MG63 (cell line): ENCODE measurements at regions not wholly inside any gene's neighbourhood (a gene's known extent, or its start where the extent isn't known, plus 50 kb on each side); places are given as distances from the start of the nearest gene placed in this dataset.
"Not testable (repeated sequence)": the region's sequence is repeated elsewhere in the genome, so short reads cannot be mapped to it uniquely, and the experiment has no call there.

Experiments
- DNase-seq: peaks from one replicate; pipeline ENCODE4 v3.0.0-alpha.2; 2020
- H3K27me3 ChIP-seq: fragments of 250-450 bp; sonication (Bioruptor Pico); 2 replicates; pipeline ENCODE4 v1.5.1; 2020; ENCODE audit warnings: mild to moderate bottlenecking, moderate library complexity
- H3K36me3 ChIP-seq: fragments of 250-450 bp; sonication (Bioruptor Pico); 2 replicates; pipeline ENCODE4 v1.5.1; 2020; ENCODE audit warnings: mild to moderate bottlenecking, moderate library complexity
- H3K4me3 ChIP-seq: fragments of 250-450 bp; sonication (Bioruptor Pico); 2 replicates; pipeline ENCODE4 v1.5.1; 2020; ENCODE audit warnings: mild to moderate bottlenecking, moderate library complexity
- H3K9me3 ChIP-seq: fragments of 250-450 bp; sonication (Bioruptor Pico); 2 replicates; pipeline ENCODE4 v1.5.1; 2020; ENCODE audit warnings: mild to moderate bottlenecking, moderate library complexity

DNA sequence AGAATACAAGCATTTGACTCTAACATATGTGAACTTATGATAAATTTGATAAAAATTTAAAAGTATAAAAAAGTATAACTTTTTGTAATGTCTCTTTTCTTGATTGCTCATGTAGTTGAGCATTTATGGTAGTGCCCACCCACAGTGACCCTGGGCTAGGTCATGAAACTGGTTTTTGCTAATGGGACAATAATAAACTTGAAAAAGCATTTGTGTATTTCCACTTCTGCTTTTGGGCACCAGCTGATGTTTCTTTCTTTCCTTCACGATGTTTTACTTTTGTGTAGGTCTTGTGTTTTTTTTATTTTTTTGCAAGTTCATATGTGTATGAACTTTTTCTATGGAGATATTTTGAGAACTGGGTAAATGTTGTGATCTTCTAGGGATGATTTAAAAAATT lies 313.1 kb downstream of the CBLL2 start:
- no peak for DNase-seq
- no peak overlapping the region for H3K4me3 ChIP-seq
- H3K27me3 ChIP-seq, result no peaks in the 10 kb centered on the region
- no peaks in the 10 kb centered on the region for H3K36me3 ChIP-seq
- H3K9me3 ChIP-seq, result no peaks in the 10 kb centered on the region

DNA sequence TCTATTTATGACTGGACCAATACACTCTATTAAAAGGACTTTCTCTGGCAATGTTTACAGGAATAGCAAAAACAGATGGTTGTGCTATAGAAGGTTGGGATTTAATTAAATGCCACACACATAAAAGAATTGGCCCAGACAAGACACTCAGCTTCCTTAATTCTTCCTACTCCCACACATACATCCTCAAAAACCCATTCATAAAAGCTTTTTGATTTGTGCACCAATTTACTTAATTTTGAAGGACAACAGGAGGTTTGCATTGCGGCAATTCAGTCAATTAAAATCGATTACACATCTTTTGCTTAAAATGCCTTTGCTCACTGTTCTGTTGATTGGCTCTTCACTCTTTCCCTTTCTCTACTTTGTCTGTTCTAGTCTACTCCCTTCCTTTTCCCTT lies 317.1 kb downstream of the CBLL2 start:
- Histone ChIP-seq H3K9me3 (no peaks in the 10 kb centered on the region), H3K36me3 (no peaks in the 10 kb centered on the region), H3K27me3 (no peaks in the 10 kb centered on the region), H3K4me3 (no peak overlapping the region)
- no peak for DNase-seq

DNA sequence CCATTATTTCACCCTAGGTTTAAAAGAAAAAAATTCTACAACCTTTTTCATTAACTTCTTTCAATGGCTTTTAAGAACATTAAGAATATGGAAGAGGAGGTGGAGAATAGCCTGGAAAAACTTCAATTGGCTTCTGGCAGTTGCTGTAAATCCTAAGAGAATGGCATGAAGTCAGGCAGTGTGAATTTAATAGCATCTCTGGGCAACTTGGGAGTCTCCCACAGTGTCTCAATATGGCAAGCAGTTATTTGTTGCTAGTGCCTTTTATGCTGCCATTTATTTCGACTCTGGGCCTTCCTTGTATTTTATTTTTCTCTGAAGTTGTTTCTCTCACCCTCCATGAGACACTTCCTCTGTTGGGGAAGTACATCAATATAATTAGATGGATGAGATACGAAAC lies 322.1 kb downstream of the CBLL2 start:
- DNase-seq, result no peak
- Histone ChIP-seq H3K27me3 (no peaks in the 10 kb centered on the region), H3K9me3 (no peaks in the 10 kb centered on the region), H3K4me3 (no peak overlapping the region), H3K36me3 (no peaks in the 10 kb centered on the region)

DNA sequence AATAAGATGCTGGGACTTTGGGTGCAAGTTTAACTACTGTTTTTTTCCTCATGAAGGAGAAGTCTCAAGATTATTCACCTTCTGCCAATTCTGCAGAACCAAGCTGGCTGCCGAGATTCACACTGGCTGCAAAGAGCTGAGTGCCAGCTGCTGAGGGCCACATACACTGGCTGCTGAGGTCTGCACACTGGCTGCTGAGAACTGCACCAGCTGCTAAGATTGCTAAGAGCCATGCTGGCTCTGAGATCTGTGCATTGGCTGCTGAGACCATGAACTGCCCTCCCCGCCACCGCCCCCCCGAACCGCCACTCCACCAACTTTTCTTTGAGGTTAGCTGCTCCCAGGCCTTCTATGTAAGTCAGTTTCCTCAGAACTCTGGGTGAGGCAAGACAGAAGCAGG lies 330.3 kb downstream of the CBLL2 start:
- Histone ChIP-seq H3K9me3 (no peaks in the 10 kb centered on the region), H3K36me3 (no peaks in the 10 kb centered on the region), H3K27me3 (no peaks in the 10 kb centered on the region), H3K4me3 (no peak overlapping the region)
- DNase-seq, result no peak

DNA sequence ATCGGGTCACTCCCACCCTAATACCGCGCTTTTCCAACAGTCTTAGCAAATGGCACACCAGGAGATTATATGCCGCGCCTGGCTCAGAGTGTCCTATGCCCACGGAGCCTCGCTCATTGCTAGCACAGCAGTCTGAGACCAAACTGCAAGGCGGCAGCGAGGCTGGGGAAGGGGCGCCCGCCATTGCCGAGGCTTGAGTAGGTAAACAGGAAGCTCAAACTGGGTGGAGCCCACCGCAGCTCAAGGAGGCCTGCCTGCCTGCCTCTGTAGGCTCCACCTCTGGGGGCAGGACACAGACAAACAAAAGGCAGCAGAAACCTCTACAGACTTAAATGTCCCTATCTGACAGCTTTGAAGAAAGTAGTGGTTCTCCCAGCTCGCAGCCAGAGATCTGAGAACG lies 336.7 kb downstream of the CBLL2 start:
- DNase-seq, H3K9me3 ChIP-seq, H3K4me3 ChIP-seq, H3K36me3 ChIP-seq, H3K27me3 ChIP-seq: not testable (repeated sequence)

DNA sequence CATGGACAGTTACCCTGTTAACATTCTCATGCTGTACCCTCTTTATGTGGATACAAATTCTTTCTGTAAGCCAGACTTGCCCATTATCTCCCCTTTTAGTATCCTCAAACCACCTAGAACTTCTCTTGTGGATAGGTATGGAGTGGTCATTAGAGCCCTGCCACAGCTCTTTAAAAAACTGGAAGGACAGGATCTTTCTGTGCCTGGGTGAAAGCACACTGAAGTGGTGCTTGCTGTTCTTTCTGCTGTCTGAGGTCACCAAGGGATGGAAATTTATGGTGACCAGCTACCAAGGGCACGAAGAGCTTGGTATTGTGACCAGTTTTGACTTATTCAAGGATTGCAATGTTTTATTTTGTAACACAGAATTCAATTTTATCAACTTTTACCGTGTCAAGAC lies 344.2 kb downstream of the CBLL2 start:
- no peak overlapping the region for H3K4me3 ChIP-seq
- no peak for DNase-seq
- no peaks in the 10 kb centered on the region for H3K27me3 ChIP-seq
- no peaks in the 10 kb centered on the region for H3K36me3 ChIP-seq
- no peaks in the 10 kb centered on the region for H3K9me3 ChIP-seq

DNA sequence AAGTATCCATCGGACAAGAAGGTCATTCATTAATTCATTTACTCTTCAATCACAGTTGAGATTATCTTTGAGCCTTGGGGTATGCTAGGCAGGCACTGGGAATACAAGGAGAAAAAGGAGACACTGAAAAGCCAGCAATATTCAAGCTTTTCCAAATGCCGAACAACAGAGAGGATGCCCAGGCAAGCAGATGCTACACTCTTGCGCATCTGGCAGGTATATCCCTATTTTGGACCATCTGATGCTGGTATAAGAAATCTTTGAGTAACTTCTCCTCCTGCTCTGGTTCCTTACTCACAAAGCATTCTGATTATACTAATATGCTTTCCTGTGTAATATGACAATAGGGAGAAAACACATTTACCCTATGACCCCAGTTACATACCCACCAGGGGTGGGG lies 354.9 kb downstream of the CBLL2 start:
- no peak overlapping the region for H3K4me3 ChIP-seq
- H3K9me3 ChIP-seq, result no peaks in the 10 kb centered on the region
- no peaks in the 10 kb centered on the region for H3K27me3 ChIP-seq
- no peaks in the 10 kb centered on the region for H3K36me3 ChIP-seq
- DNase-seq, result no peak

DNA sequence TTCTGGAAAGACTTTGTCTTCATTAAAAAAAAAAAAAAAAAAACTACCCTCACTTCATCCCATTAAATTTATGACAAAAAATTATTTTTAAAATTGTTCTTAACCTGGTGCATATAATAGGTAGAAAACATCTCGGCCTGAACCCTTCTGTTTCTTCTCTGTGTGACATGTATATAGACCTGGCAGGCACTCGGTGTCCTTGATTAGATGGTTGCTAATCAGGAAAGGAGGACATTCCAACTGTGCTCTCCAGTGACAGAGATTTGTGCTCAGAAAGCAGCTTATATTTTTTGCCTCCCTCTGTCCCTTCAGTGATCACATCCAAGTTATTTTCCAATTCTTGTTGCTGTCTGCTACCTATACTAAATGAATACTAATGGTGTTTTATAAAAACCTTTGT lies 355.6 kb downstream of the CBLL2 start:
- H3K36me3 ChIP-seq, result no peaks in the 10 kb centered on the region
- no peaks in the 10 kb centered on the region for H3K27me3 ChIP-seq
- DNase-seq, result no peak
- no peaks in the 10 kb centered on the region for H3K9me3 ChIP-seq
- H3K4me3 ChIP-seq, result no peak overlapping the region

DNA sequence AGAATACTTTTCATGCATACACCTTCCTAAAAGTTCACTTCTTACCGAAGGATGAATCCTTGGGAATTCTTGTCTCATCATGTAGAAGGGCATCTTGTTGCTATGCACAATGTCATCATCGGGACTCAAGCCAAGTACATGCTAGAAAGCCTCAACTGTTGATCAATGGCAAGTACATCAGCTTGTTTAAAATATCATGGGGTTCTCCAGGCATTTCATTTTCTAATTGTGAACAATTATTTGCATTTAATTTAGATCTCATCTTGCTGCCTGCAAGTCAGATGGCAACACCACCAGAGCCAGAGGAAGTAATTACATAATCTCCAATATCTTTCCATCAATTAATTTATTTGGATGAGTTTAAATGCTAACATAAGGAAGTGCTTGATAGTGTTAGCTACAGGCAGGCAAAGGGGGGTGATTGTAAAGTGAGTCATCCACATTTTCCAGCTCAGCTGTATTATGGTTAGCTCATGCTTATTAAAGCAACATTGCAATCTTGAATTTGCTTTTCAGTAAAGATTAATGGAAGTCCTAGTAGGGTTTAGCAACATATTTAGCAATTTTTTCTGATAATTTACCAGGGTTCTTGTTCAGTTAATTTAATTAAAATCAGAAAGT lies 356.5 kb downstream of the CBLL2 start:
- DNase-seq, result peak; percentile 17
- H3K4me3 ChIP-seq, result no peak overlapping the region
- no peaks in the 10 kb centered on the region for H3K27me3 ChIP-seq
- no peaks in the 10 kb centered on the region for H3K36me3 ChIP-seq
- no peaks in the 10 kb centered on the region for H3K9me3 ChIP-seq

DNA sequence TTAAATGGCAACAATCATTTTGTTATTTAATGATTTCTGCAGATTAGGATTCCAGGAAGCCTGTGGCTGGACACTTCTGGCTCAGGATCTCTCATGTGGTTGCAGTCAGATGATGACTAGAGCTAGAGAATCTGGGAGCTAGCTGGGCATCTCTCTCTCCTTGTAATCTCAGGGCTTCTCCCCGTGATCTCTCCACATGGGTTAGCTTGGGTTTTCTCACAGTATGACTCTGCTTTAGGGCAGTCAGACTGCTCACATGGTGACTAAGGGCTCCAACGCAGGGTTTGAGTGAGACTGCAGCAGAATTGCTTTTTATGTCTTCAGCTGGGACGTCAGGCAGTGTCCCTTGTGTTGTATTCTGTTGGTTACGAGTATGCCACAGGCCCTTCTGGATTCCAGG lies 361.4 kb downstream of the CBLL2 start:
- Histone ChIP-seq H3K27me3 (no peaks in the 10 kb centered on the region), H3K36me3 (no peaks in the 10 kb centered on the region), H3K9me3 (no peaks in the 10 kb centered on the region), H3K4me3 (no peak overlapping the region)
- no peak for DNase-seq

DNA sequence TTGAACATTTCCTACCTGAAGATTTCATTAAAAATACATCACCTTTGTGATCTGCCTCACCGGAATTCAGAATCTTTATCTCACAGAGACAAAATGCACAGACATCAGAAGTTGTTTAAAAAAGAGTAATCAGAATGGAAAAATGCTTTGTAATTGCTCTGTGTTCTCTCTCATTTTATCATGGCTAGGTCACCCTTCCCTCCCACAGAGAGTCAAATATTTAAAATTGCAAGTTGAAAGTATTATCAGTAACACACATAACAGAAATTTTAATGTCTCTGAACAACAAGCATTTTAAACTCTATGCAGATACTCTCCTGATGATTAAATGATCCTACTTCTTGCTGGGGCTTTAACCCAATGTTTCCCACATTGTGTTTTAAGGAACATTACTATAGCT lies 362.0 kb downstream of the CBLL2 start:
- H3K27me3 ChIP-seq, result no peaks in the 10 kb centered on the region
- no peaks in the 10 kb centered on the region for H3K9me3 ChIP-seq
- H3K36me3 ChIP-seq, result no peaks in the 10 kb centered on the region
- no peak for DNase-seq
- H3K4me3 ChIP-seq, result no peak overlapping the region

DNA sequence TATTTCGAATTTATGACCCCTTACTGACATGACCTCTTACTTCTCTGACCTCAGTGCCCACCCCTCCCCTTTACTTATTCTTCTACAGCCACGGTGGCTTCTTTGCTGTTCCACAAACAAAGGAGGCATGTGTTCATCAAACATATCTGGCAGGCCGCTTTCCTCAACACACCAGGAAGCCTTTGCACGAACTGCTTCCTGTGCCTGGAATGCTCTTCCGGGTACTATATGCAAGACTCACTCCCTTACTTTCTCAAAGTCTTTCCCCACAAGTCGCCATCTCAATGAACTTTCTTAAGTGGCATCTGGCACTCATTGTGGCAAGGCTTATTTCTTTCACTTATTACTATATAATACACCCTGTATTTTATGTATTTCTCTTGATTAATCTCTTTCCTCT lies 351.5 kb upstream of the DDX53 start:
- Histone ChIP-seq H3K36me3 (no peaks in the 10 kb centered on the region), H3K9me3 (no peaks in the 10 kb centered on the region), H3K4me3 (no peak overlapping the region), H3K27me3 (no peaks in the 10 kb centered on the region)
- no peak for DNase-seq

DNA sequence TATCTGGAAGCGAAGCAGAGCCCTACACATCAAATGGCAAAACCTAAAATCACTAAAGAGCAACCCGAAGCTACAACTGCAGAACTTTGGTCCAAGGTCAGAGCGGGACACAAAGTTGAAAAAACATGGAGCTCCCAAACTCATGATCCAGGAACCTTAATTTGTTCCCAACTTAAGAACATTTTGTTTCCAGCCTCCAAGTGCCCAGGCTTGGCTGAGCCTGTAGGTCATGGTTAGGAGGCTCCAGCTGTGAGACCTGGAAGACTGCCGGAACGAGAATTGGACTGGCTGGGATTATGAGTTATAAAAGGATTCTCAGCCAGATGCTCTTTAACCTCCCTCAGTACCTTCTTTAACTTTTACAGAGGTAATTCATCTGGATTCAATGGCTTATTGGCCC lies 349.1 kb upstream of the DDX53 start:
- no peaks in the 10 kb centered on the region for H3K9me3 ChIP-seq
- H3K27me3 ChIP-seq, result no peaks in the 10 kb centered on the region
- DNase-seq, result no peak
- H3K36me3 ChIP-seq, result no peaks in the 10 kb centered on the region
- H3K4me3 ChIP-seq, result no peak overlapping the region

DNA sequence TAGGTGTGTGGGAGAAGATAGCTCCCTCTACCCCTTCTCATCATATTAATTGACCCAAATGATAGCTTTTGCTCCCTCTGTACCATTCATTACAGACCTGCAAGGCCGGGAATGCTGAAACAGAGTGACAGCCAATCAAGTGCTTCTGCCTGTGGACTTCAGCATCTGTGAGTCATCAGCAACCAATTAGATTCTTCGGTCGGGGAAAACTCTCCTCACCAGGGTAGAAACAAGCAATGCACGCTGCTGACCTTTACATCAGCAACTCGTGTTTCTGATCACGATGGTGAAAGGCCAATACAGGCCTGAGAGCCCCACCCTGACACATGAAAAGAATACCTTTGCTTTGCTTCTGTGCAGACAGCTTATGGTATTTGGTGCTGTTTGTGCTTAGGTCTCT lies 347.2 kb upstream of the DDX53 start:
- Histone ChIP-seq H3K4me3 (no peak overlapping the region), H3K9me3 (no peaks in the 10 kb centered on the region; the same call in 1 of the 2 replicates), H3K27me3 (no peaks in the 10 kb centered on the region), H3K36me3 (no peaks in the 10 kb centered on the region)
- peak; percentile 45 for DNase-seq

DNA sequence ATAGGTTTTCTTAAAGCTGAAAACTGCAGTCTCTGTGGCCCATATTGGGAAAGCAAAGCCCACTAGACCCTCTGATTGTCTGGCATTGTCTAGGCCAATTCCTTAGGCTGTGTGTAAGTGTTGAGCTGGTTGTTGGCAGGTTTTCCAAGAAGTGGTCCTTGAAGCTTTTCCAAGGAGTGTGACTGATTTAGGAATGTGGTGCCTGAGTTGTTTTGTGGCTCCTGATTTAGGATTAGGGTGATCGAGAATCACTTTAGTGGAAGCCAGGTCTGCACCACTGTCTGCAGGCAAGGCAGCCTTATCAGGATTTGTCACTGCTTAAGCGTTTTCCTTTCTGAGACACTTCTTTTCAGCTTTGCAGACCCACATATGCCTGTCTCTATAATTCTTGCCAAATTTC lies 339.0 kb upstream of the DDX53 start:
- DNase-seq, result peak; percentile 61
- no peaks in the 10 kb centered on the region for H3K36me3 ChIP-seq
- no peak overlapping the region for H3K4me3 ChIP-seq
- no peaks in the 10 kb centered on the region for H3K27me3 ChIP-seq
- no peaks in the 10 kb centered on the region; the same call in 1 of the 2 replicates for H3K9me3 ChIP-seq

DNA sequence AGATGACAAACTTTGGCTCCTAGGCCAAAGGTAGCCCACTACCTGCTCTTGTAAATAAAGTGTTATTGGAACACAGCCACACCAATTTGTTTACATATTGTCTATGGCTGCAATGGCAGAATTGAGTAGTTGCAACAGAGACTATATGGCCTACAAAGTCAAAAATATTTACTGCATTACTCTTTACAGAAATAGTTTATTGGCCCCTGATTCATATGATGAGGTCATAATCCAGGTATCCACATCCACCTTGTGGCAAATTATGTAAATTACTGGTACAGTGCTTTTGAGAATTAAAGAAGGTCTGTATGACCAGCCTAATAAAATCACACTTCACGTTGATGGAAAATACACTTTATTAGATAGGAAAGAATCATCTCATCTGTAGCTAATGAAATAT lies 337.0 kb upstream of the DDX53 start:
- Histone ChIP-seq H3K36me3 (no peaks in the 10 kb centered on the region), H3K27me3 (no peaks in the 10 kb centered on the region), H3K4me3 (no peak overlapping the region), H3K9me3 (no peaks in the 10 kb centered on the region)
- DNase-seq, result no peak

DNA sequence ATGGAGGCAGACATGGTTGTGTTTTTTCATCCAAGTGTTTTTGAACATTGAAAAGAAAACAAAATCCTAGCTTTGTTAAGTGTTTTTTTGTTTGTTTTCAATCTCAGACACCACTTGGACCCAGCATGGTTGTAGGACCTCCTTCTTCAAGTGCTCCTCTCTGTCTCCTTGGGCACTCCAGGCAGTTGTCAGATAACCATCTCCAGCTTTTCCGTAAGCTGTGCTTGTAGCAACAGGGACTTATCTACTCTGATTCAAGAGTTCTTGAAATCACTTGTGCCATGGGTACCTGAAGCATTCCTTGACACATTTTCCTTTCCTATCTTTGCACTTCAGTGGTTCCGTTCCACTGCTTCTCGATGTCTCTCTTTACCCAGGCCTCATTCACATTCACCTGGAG lies 334.9 kb upstream of the DDX53 start:
- H3K27me3 ChIP-seq, result no peaks in the 10 kb centered on the region
- no peak for DNase-seq
- no peak overlapping the region for H3K4me3 ChIP-seq
- no peaks in the 10 kb centered on the region for H3K36me3 ChIP-seq
- no peaks in the 10 kb centered on the region for H3K9me3 ChIP-seq

DNA sequence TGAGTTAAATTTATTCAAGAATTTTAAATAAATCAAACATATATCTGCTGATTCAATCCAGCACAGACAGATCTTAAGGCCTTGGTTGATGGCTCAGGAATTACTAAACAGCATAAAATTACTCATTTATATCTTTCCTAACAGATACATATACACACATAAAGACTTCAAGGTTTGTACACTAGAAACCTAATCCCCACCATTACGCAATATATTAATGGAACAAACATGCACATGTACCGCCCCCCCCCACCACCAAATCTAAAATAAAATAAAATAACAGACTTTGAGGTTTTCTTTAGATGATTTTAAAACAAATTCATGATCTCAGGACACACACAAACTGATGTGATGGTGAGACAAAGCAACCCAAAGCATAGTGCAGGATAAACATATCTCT lies 333.9 kb upstream of the DDX53 start:
- Histone ChIP-seq H3K4me3 (no peak overlapping the region), H3K36me3 (no peaks in the 10 kb centered on the region), H3K27me3 (no peaks in the 10 kb centered on the region), H3K9me3 (no peaks in the 10 kb centered on the region)
- DNase-seq, result no peak

DNA sequence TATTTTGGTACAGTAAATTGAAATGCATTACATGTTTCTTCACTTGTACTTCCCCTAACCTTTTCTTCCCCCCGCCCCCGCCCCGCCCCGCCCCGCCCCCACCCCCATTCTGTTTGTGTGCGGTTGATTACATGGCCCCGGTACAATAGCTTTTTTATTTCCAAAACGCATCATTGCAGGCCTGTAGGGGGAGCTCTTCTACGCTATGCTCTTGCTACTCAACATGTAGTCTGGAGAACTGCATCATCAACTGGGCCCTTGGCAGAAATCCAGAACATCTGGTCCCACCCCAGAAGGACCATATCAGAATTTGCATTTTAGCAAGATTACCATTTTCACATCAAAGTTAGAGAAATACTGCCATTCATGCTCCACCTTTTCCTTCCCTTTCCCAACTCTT lies 333.3 kb upstream of the DDX53 start:
- DNase-seq, result peak; percentile 7
- Histone ChIP-seq H3K4me3 (no peak overlapping the region), H3K9me3 (no peaks in the 10 kb centered on the region), H3K36me3 (no peaks in the 10 kb centered on the region), H3K27me3 (no peaks in the 10 kb centered on the region)
